WTC11 (cell line): ENCODE measurements at regions not wholly inside any gene's neighbourhood (a gene's known extent, or its start where the extent isn't known, plus 50 kb on each side); places are given as distances from the start of the nearest gene placed in this dataset.

Experiments
- ATAC-seq: fragments of 200-7000 bp; cut with Tn5 transposase; 2 replicates; pipeline ENCODE4 v1.10.0; 2021; ENCODE audit warnings: mild to moderate bottlenecking, moderate library complexity
- CTCF ChIA-PET: fragments of 300-600 bp; sonication (Branson Sonifier 250); formaldehyde crosslinking; loops from one replicate; lab custom pipeline; 2021; ENCODE audit warnings: antibody characterized with exemption; lab: Charles Lee
- POLR2A ChIA-PET: fragments of 350-600 bp; sonication (Branson Sonifier 250); formaldehyde crosslinking; loops from one replicate; lab custom pipeline; 2021; ENCODE audit warnings: antibody characterized with exemption; lab: Charles Lee
- DNase-seq: peaks from one replicate; pipeline ENCODE4 v3.0.0; 2021; ENCODE audit warnings: low spot score
- H3K27ac Mint-ChIP-seq: 2 replicates; pipeline ENCODE4 v1.8.0; 2021; ENCODE audit warnings: mixed read lengths
- H3K27me3 Mint-ChIP-seq: 2 replicates; pipeline ENCODE4 v1.8.0; 2021; ENCODE audit warnings: low read depth, mild to moderate bottlenecking, moderate library complexity, mixed read lengths
- H3K36me3 Mint-ChIP-seq: 2 replicates; pipeline ENCODE4 v1.8.0; 2021; ENCODE audit warnings: mixed read lengths
- H3K4me1 Mint-ChIP-seq: 2 replicates; pipeline ENCODE4 v1.8.0; 2022; ENCODE audit warnings: mixed read lengths
- H3K4me3 Mint-ChIP-seq: 2 replicates; pipeline ENCODE4 v1.8.0; 2021; ENCODE audit warnings: mild to moderate bottlenecking, moderate library complexity, mixed read lengths
- H3K9me3 Mint-ChIP-seq: 2 replicates; pipeline ENCODE4 v1.8.0; 2021; ENCODE audit warnings: mixed read lengths
- AR ChIP-seq: fragments of 250-450 bp; sonication (Bioruptor Pico); IDR thresholded peaks from 2 replicates; pipeline ENCODE4 v1.9.0; 2021; ENCODE audit warnings: mild to moderate bottlenecking
- CDX4 ChIP-seq: fragments of 250-450 bp; sonication (Bioruptor Pico); IDR thresholded peaks from 2 replicates; pipeline ENCODE4 v1.9.0; 2021; ENCODE audit warnings: moderate library complexity, mild to moderate bottlenecking, inconsistent platforms, borderline replicate concordance
- E2F5 ChIP-seq: sonication (generic); formaldehyde crosslinking; IDR thresholded peaks from 2 replicates; pipeline ENCODE4 v1.8.1; 2022; ENCODE audit warnings: mild to moderate bottlenecking, moderate library complexity, missing genetic modification reagents
- GABPB1 ChIP-seq: sonication (generic); formaldehyde crosslinking; IDR thresholded peaks from 2 replicates; pipeline ENCODE4 v1.8.1; 2023; ENCODE audit warnings: mild to moderate bottlenecking, missing genetic modification reagents
- HMGXB4 ChIP-seq: sonication (generic); formaldehyde crosslinking; IDR thresholded peaks from 2 replicates; pipeline ENCODE4 v1.8.1; 2023; ENCODE audit warnings: mild to moderate bottlenecking, moderate library complexity, missing genetic modification reagents
- IRF2 ChIP-seq: sonication (generic); formaldehyde crosslinking; IDR thresholded peaks from 2 replicates; pipeline ENCODE4 v1.8.0; 2022; ENCODE audit warnings: low read depth, missing genetic modification reagents, borderline replicate concordance
- JUN ChIP-seq: sonication (generic); formaldehyde crosslinking; IDR thresholded peaks from 2 replicates; pipeline ENCODE4 v1.8.0; 2023; ENCODE audit warnings: mild to moderate bottlenecking, missing genetic modification reagents
- PRDM15 ChIP-seq: sonication (generic); formaldehyde crosslinking; IDR thresholded peaks from 2 replicates; pipeline ENCODE4 v1.8.0; 2022; ENCODE audit warnings: missing genetic modification reagents
- PREB ChIP-seq: sonication (generic); formaldehyde crosslinking; IDR thresholded peaks from 2 replicates; pipeline ENCODE4 v1.8.1; 2022; ENCODE audit warnings: mild to moderate bottlenecking, missing genetic modification reagents, moderate library complexity, borderline replicate concordance
- PRRX2 ChIP-seq: fragments of 250-450 bp; sonication (Bioruptor Pico); IDR thresholded peaks from 2 replicates; pipeline ENCODE4 v1.8.0; 2021; ENCODE audit warnings: mild to moderate bottlenecking
- SOX15 ChIP-seq: fragments of 250-450 bp; sonication (Bioruptor Pico); IDR thresholded peaks from 2 replicates; pipeline ENCODE4 v1.9.0; 2021; ENCODE audit warnings: mild to moderate bottlenecking
- ZNF416 ChIP-seq: fragments of 250-450 bp; sonication (Bioruptor Pico); IDR thresholded peaks from 2 replicates; pipeline ENCODE4 v1.9.0; 2021; ENCODE audit warnings: mild to moderate bottlenecking, inconsistent platforms

- Mint-ChIP-seq H3K27me3 (peaks cover 80% of the 10 kb centered on the region), H3K36me3 (no peaks in the 10 kb centered on the region), H3K27ac (peak overlapping the region; percentile 95; the same call in 1 of the 2 replicates), H3K9me3 (no peaks in the 10 kb centered on the region), H3K4me3 (peak overlapping the region; percentile 96), H3K4me1 (peaks cover 31% of the 10 kb centered on the region)
- ChIA-PET CTCF (no interaction called here), POLR2A (no interaction called here)
- DNase-seq (peak; percentile 57), ATAC-seq (peak; percentile 6)
- TF ChIP-seq ZNF416 (CRISPR knock-in tag) (no peak), IRF2 (CRISPR knock-in tag) (no peak), SOX15 (CRISPR knock-in tag) (no peak), GABPB1 (CRISPR knock-in tag) (no peak), CDX4 (CRISPR knock-in tag) (no peak), E2F5 (CRISPR knock-in tag) (0 out of 2 replicates have a peak, but pooled peaks have one; percentile 27), HMGXB4 (CRISPR knock-in tag) (peak; percentile 32; the same call in 1 of the 2 replicates), PREB (CRISPR knock-in tag) (no peak), PRRX2 (no peak), PRDM15 (CRISPR knock-in tag) (no peak), JUN (CRISPR knock-in tag) (no peak), AR (no peak)
Observed at GRCh38 chr7:114084472-114085312, 165.9 kb upstream of the PPP1R3A start.

GRCh38 chr7:114084002-114084471, 165.2 kb upstream of the PPP1R3A start:
- TF ChIP-seq AR = no peak
- TF ChIP-seq, all 79 proteins: peak for 0
- CTCF ChIA-PET = no interaction called here
- peaks cover 75% of the 10 kb centered on the region for H3K27me3 Mint-ChIP-seq
- H3K36me3 Mint-ChIP-seq = no peaks in the 10 kb centered on the region
- H3K4me1 Mint-ChIP-seq = peaks cover 31% of the 10 kb centered on the region
- POLR2A ChIA-PET = no interaction called here
- H3K4me3 Mint-ChIP-seq = peak overlapping the region; percentile 86
- H3K9me3 Mint-ChIP-seq = no peaks in the 10 kb centered on the region
- ATAC-seq (no peak), DNase-seq (no peak)
- H3K27ac Mint-ChIP-seq = no peak overlapping the region
